Activated effector memory CD4-positive, alpha-beta T cell treated with Interleukin-2 at 50 U/mL for 16 hours (primary cell): ENCODE measurements at regions not wholly inside any gene's neighbourhood (a gene's known extent, or its start where the extent isn't known, plus 50 kb on each side); places are given as distances from the start of the nearest gene placed in this dataset.
"Not testable (repeated sequence)": the region's sequence is repeated elsewhere in the genome, so short reads cannot be mapped to it uniquely, and the experiment has no call there.

ENCODE experiments used
- DNase-seq: peaks from one replicate; pipeline ENCODE4 v3.0.0-alpha.2; 2020

- DNase-seq = no peak
Observed at GRCh38 chr4:188680004-188680666, 540.9 kb downstream of the TRIML1 start.

GRCh38 chr4:188680667-188681063 lies 541.4 kb downstream of the TRIML1 start:
- no peak for DNase-seq

- DNase-seq = no peak
Observed at GRCh38 chr4:188682321-188682720, 543.1 kb downstream of the TRIML1 start.

- DNase-seq = no peak
Observed at GRCh38 chr4:188683571-188683970, 544.3 kb downstream of the TRIML1 start.

GRCh38 chr4:188688956-188689355 lies 549.7 kb downstream of the TRIML1 start:
- DNase-seq = no peak

GRCh38 chr4:188691811-188692210 lies 552.6 kb downstream of the TRIML1 start:
- DNase-seq = no peak

GRCh38 chr4:188695261-188695660 lies 556.0 kb downstream of the TRIML1 start:
- DNase-seq = no peak

GRCh38 chr4:188697243-188697642 lies 558.0 kb downstream of the TRIML1 start:
- no peak for DNase-seq

GRCh38 chr4:188701952-188702351 lies 562.7 kb downstream of the TRIML1 start:
- no peak for DNase-seq

GRCh38 chr4:188704288-188704687 lies 565.0 kb downstream of the TRIML1 start:
- no peak for DNase-seq

GRCh38 chr4:188707036-188707435 lies 567.8 kb downstream of the TRIML1 start:
- no peak for DNase-seq

GRCh38 chr4:188714501-188714900 lies 575.3 kb downstream of the TRIML1 start:
- DNase-seq = no peak

GRCh38 chr4:188714907-188715306 lies 575.7 kb downstream of the TRIML1 start:
- DNase-seq = no peak

- DNase-seq = no peak
Observed at GRCh38 chr4:188717661-188718060, 578.4 kb downstream of the TRIML1 start.

- DNase-seq = no peak
Observed at GRCh38 chr4:188719794-188720193, 580.6 kb downstream of the TRIML1 start.

- no peak for DNase-seq
Observed at GRCh38 chr4:188722911-188723310, 583.7 kb downstream of the TRIML1 start.

- DNase-seq = no peak
Observed at GRCh38 chr4:188727746-188728145, 588.5 kb downstream of the TRIML1 start.

GRCh38 chr4:188728359-188728758 lies 589.1 kb downstream of the TRIML1 start:
- DNase-seq = no peak

GRCh38 chr4:188732131-188732530 lies 592.9 kb downstream of the TRIML1 start:
- no peak for DNase-seq

GRCh38 chr4:188735082-188735481 lies 595.8 kb downstream of the TRIML1 start:
- no peak for DNase-seq

GRCh38 chr4:188737251-188738002 lies 598.2 kb downstream of the TRIML1 start:
- DNase-seq = no peak

GRCh38 chr4:188738290-188738689 lies 599.0 kb downstream of the TRIML1 start:
- not testable (repeated sequence) for DNase-seq

GRCh38 chr4:188740172-188740571 lies 600.9 kb downstream of the TRIML1 start:
- DNase-seq = not testable (repeated sequence)

GRCh38 chr4:188740791-188741190 lies 601.5 kb downstream of the TRIML1 start:
- not testable (repeated sequence) for DNase-seq
